Activated CD8-positive, alpha-beta memory T cell treated with anti-CD3 and anti-CD28 coated beads, Interleukin-2, amount 50 U/mL, for 24 hours (primary cell): ENCODE measurements at regions not wholly inside any gene's neighbourhood (a gene's known extent, or its start where the extent isn't known, plus 50 kb on each side); places are given as distances from the start of the nearest gene placed in this dataset.

Experiments
- DNase-seq: peaks from one replicate; pipeline ENCODE4 v3.0.0-alpha.2; 2020; ENCODE audit errors: extremely low read depth

GRCh38 chr17:56648321-56648720 is 54.8 kb downstream of the NOG start:
- no peak for DNase-seq

DNA sequence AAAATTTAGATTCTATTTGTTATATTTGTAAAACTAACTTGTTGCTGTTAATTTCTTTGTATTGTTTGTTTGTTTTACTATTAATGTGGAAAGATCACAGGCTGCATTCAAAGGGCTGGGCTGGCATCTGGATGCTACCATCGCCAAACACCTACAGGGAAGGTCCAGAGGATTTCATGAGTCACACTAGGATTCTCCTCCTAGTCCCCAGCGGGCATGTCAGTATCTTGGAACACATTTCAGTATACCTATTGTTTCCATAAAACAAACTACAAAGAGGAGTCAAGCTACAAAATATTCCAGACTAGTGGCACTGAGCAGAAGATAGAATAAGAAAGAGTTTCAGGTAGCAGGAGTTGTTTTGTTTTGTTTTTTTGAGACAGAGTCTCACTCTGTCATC is 55.3 kb downstream of the NOG start:
- no peak for DNase-seq

GRCh38 chr17:56652628-56653027 is 59.1 kb downstream of the NOG start:
- no peak for DNase-seq

GRCh38 chr17:56653877-56654276 is 60.4 kb downstream of the NOG start:
- peak; percentile 13 for DNase-seq

- DNase-seq: no peak
Measured at GRCh38 chr17:56656701-56657327, 63.3 kb downstream of the NOG start.

GRCh38 chr17:56658648-56659047 is 65.1 kb downstream of the NOG start:
- no peak for DNase-seq

DNA sequence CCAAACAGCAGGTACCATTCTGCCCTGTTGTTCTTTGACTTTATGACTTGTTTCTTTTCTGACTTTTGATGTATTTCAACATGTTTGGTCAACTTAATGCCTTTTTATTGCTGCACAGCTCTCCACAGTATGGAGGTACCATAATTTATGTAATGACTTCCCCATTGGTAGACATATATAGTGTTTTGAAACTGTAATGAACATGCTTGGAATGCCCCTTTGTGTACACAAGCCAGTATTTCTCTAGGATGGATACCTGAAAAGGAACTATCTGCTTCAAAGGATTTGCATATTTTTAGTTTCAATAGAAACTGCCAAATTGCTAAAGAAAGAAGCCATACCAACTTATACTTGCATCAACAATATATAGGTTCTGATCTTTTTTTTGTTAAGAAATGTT is 66.1 kb downstream of the NOG start:
- DNase-seq: no peak

DNA sequence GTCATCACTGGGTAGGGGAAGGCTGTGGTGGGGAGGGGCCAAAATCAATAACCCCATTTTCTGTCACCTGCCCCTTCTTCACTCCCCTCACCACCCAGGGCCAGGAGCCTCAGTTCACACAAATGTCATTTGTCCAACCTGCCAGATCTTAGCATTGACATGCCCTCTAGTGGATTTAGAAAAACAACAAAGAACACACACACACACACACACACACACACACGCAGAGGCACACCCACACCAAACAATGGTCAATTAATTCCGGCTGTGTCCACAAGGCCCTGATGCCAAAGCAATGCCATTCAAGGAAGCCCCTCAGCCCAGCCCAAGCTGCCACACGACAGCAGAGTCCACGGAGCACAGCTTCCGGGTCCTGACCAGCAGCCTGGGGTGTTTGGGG is 68.4 kb downstream of the NOG start:
- no peak for DNase-seq

- no peak for DNase-seq
Measured at GRCh38 chr17:56665864-56666263, 72.4 kb downstream of the NOG start.

DNA sequence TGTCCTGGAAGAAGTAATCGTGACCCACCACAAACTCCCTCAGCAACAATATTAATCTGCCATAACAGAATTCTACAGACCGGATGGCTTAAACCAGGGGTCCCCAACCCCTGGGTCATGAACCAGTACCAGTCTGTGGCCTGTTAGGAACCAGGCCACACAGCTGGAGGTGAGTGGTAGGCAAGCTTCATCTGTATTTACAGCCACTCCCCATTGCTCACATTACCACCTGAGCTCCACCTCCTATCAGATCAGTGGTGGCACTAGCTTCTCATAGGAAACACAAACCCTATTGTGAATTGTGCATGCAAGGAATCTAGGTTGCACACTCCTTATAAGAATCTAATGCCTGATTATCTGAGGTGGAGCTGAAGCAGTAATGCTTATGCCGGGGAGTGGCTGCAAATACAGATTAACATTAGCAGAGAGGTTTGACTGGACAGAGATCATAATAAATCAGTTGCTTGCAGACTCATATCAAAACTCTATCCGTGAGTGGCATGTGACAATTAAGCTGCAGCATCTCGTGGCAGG is 74.5 kb downstream of the NOG start:
- no peak for DNase-seq

- DNase-seq: no peak
Measured at GRCh38 chr17:56672195-56672594, 78.7 kb downstream of the NOG start.

- no peak for DNase-seq
Measured at GRCh38 chr17:56674401-56674925, 81.0 kb downstream of the NOG start.

GRCh38 chr17:56675876-56676660 is 82.6 kb downstream of the NOG start:
- DNase-seq: no peak

GRCh38 chr17:56676810-56677209 is 83.3 kb downstream of the NOG start:
- DNase-seq: no peak

- DNase-seq: no peak
Measured at GRCh38 chr17:56678249-56679114, 85.0 kb downstream of the NOG start.

GRCh38 chr17:56679115-56679776 is 85.7 kb downstream of the NOG start:
- no peak for DNase-seq

GRCh38 chr17:56679777-56680422 is 86.4 kb downstream of the NOG start:
- DNase-seq: no peak

GRCh38 chr17:56680676-56681075 is 87.2 kb downstream of the NOG start:
- no peak for DNase-seq

DNA sequence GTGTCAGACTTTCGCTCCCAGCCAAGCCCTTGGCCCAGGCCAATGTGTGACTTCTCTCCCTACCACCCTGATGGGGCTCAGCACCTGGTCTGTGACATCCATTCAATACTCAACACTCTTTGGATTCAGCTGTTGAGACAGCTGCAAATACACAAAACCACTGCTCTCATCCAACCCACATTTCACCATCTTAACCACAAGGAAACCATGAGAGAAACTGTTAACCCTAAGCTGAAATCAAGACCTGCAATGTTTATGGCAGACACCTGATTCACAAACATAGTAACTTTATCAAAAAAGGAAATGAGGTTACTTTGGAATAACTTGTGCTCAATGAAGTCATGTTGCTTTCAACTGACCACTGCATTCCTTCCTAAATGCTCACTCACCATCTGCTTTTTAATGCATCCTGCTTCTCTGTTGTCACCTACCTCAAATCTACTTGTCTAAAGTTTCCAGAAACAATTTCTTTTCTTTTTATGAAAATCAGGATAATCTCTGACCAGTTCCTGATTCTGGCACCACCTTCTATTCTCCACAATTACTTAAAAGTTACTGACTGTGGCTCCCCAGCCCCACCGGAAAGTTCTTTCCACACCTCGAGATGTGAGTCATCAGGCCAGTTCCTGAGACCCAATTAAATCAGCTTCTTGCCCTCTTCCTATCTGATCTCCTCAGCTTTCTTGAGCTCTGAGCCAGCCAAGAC is 88.2 kb downstream of the NOG start:
- no peak for DNase-seq

- no peak for DNase-seq
Measured at GRCh38 chr17:56688151-56688550, 94.7 kb downstream of the NOG start.
